NCI-H2227 treated with DMSO at 0.1 percent for 48 hours (cell line): ENCODE measurements at regions not wholly inside any gene's neighbourhood (a gene's known extent, or its start where the extent isn't known, plus 50 kb on each side); places are given as distances from the start of the nearest gene placed in this dataset.
A peak's percentile ranks its signal among the peaks of the same experiment; 100 is the strongest.
"Not testable (repeated sequence)": the region's sequence is repeated elsewhere in the genome, so short reads cannot be mapped to it uniquely, and the experiment has no call there.

Experiments
- DNase-seq: peaks from one replicate; lab custom pipeline; 2025; lab: John Stamatoyannopoulos, UW

DNA sequence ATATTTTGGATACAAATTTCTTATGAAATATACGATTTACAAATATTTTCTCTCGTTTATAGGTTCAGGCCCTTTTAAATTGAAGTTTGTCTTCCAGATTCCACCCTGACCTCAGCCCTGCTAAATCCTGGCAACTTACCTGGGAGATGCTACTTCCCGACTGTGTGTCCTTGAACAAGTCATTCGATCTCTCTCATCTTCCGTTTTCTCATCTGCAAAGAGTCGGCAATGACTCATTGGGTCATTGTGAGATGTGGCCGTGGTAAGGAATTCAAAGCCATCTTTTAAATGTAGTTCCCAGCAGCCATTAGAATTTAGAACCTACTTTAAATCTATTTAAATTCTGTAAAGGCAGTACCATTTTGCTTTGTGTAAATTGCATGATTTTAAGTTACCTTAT is 72.5 kb downstream of the LHX2 start:
- no peak for DNase-seq

- DNase-seq: no peak
Measured at GRCh38 chr9:124087226-124087625, 75.7 kb downstream of the LHX2 start.

DNA sequence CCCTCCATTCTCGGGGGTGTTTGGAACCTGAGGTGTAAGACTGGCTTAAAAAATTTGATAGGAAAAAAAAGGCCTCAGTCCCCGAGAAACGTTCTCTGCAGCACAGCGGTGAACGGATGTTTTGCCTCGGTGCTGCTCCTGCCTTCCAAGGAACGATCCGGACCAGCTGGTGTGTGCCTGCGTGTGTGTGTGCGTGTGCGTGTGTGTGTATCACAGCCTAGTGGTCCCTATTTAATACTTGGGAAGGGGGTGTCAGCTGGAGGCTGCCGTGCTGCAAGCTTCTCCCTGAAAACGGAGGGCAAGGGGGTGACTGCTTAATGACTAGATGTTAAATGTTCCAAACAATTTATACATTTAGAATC is 76.9 kb downstream of the LHX2 start:
- DNase-seq: peak; percentile 60

DNA sequence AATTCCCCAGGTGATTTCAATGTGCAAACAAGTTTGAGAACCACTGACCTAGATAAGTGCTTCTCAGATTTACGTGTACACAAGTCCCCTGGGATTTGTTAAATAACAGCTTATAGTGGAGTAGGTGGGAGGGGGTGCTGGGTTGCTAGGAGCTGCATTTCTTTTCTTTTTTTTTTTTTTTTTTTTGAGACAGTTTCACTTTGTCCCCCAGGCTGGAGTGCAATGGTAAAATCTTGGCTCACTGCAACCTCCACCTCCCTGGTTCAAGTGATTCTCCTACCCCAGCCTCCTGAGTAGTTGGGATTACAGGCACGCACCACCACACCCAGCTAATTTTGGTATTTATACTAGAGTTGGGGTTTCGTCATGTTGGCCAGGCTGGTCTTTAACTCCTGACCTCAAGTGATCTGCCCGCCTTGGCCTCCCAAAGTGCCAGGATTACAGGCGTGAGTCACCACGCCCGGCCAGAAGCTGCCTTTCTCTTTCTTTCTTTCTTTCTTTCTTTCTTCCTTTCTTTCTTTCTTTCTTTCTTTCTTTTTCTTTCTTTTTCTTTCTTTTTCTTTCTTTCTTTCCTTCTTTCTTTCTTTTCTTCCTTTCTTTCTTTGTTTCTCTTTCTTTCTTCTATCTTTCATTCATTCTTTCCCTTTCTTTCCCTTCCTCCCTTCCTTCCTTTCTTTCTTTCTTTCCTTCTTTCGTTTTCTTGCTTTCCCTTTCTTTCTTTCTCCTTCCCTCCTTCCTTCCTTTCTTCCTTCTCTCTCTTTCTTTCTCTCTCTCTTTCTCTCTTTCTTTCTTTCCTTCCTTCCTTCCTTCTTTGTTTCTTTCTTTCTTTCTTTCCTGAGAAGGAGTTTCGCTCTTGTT is 78.3 kb downstream of the LHX2 start:
- DNase-seq: not testable (repeated sequence)

DNA sequence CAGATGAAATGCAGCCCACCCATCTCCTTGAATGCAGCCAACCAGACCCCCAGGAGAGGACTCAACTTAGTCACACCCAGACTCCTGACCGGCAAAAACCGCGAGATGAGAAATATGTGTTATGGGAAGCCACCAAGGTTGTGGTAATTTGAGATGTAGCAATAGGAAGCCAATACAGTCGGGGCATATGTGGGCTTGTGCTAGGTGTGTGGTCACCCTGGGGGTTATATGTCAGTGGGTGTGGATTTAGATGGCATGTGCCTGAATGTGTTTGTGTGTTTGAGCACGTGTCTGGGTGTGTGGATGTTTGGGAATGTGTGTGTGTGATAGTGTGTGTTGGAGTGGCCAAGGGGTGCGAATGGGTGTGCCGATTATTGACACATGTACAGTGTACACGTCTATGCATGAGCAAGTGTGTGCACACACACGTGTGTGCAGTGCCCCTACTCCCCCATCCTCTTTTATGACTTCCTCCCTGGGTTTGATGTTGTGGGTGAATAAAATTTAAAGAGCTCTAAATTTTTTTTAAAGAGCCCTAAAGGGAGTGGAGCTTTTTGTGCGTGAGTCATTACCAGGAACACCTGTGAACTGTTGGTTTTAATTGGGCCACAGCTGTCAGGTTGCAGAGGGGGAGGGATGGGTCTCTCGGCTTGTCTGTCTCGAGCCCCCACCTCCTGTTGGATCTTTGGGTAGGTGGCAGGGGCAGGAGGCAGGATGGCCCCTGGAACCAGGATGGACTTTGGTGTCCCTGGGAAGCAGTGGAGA is 86.8 kb downstream of the LHX2 start:
- DNase-seq: no peak

- no peak for DNase-seq
Measured at GRCh38 chr9:124099860-124100259, 88.3 kb downstream of the LHX2 start.

DNA sequence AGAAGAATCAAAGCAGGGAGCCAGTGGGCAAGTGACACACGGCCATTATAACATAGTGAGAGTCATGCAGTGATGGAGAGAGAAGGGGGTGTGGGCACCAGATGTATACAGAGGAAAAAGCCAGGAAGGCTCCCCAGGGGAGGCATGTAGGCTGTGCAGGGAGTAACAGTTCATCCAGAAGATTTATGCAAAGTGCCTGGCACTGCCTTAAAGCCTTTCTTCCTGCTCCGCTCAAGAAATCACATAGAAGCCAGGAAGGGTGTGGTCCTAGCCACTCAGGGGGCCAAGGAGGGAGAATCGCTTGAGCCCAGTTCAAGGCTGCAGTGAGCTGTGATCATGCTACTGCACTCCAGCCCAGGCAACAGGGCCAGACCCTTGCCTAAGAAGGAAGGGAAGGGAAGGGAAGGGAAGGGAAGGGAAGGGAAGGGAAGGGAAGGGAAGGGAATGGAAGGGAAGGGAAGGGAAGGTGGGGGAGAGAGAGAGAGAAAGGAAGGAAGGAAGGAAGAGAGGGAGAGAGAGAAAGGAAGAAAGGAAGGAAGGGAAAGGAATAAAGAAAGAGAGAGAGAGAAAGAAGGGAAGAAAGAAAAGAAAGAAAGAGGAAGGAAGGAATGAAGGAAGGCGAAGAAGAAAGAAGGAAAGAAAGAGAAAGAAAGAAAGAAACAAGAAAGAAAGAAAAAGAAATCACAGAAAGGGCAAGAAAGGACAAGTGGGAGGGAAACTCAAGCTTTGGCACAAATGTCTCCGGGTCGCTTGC is 89.8 kb downstream of the LHX2 start:
- no peak for DNase-seq

- DNase-seq: no peak
Measured at GRCh38 chr9:124101969-124102345, 90.4 kb downstream of the LHX2 start.

GRCh38 chr9:124102363-124102762 is 90.8 kb downstream of the LHX2 start:
- no peak for DNase-seq

GRCh38 chr9:124105266-124105665 is 93.7 kb downstream of the LHX2 start:
- DNase-seq: no peak

DNA sequence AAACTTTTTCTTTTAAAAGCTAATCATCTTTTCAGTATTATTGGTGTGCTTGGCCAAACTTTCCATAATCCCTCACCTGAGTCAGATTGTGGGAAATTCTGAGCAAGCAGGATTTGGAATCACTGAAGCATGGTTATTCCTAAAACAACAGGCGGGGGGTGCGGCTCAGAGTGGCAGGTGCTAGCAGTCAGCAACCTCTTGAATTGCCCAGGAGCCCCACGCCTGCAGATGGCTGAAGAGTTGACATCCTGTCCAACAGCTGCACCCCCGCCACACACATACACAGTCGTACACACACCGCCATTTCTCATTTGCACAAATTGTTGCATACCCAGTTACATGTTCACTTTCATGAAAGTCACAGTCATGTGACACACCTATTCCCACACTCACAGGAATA is 96.6 kb downstream of the LHX2 start:
- no peak for DNase-seq

DNA sequence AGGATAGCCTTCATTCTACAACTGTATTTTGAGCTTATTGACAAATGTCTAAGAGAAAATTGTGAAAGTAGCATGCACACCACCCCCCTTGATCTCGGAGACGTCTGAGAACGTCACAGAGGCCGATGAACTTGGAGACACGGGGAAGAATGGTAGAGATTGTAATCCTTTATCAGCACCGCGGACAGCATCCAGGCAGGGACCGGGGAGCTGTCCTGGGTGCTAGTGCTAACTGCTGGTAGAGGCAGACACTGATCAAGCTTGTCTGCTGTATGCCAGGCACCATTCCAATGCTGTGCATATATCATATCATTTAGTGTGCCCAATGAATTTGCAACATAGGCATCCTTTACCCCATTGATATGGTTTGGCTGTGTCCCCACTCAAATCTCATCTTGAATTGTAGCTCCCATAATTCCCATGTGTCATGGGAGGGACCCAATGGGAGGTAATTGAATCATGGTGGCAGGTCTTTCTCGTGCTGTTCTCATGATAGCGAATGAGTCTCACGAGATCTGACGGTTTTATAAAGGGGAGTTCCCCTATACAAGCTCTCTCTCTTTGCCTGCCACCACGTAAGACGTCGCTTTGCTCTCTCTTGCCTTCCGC is 98.8 kb downstream of the LHX2 start:
- DNase-seq: no peak

GRCh38 chr9:124116683-124117363 is 105.3 kb downstream of the LHX2 start:
- DNase-seq: no peak

DNA sequence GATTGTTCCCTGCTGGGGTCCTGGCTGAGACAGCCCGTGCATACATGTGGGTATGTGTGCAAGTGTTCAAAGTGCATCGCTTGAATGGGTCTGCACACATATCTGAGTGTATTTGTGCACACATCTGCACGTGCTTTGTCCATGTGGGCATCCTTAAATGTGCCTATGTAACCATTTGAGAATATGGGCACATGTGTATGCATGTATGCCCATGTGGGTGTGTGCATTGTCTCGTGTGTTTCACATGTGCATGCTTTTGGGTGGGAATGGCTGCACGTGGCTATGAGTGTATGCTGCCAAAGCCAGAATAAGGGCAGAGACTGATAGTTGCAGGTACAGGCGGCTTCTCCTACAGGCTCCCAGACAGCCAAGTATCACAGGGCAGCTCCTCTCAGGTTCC is 107.3 kb downstream of the LHX2 start:
- DNase-seq: no peak

DNA sequence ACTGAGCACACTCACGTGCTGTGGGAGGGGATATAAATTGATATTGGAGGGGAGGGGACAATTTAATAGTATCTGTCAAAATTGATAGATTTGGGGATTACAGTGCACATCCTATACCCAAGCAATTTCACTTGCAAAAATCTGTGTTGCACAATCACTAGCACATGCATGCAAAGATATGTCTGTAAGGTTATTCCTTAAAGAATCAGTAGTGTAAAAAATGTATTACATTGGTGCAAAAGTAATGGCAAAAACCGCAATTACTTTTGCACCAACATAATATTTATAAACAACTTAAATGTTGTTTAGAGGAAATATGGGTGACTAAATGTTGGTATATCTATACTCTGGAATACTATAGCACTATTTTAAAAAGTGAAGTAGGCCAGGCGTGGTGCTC is 108.7 kb downstream of the LHX2 start:
- DNase-seq: no peak

GRCh38 chr9:124121725-124122124 is 110.2 kb downstream of the LHX2 start:
- no peak for DNase-seq

- no peak for DNase-seq
Measured at GRCh38 chr9:124122321-124122720, 110.8 kb downstream of the LHX2 start.

DNA sequence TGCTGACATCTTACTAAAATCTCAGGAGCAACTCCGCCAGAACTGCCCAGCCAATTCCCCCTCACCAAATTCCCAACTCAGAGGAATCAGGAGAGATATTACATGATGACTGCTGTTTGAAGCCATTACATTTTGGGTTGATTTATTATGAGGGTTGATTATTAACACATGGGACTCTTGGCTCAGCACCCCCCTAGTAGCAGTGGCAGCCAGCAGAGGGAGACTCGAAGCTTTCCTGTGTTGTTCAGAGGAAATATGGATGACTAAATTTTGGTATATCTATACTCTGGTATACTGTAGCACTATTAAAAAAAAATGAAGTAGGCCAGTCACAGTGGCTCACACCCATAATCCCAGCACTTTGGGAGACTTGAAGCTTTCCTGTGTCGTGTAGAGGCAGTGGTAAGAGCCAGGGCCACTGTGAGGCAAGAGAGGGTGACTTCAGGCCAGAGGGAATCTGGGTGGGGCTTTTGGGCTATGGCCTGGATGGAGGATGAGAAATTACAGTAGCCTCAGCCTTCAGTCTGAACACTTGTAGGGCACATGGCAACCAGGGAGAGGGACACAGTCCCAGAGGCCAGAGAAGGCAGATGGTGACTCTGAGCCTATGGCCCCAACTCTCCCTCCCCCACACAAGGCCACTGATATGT is 111.4 kb downstream of the LHX2 start:
- DNase-seq: no peak

GRCh38 chr9:124123621-124124020 is 112.1 kb downstream of the LHX2 start:
- not testable (repeated sequence) for DNase-seq

- no peak for DNase-seq
Measured at GRCh38 chr9:124124729-124125650, 113.4 kb downstream of the LHX2 start.
